ENCODE measurements at regions not wholly inside any gene's neighbourhood (a gene's known extent, or its start where the extent isn't known, plus 50 kb on each side); places are given as distances from the start of the nearest gene placed in this dataset.

DNA sequence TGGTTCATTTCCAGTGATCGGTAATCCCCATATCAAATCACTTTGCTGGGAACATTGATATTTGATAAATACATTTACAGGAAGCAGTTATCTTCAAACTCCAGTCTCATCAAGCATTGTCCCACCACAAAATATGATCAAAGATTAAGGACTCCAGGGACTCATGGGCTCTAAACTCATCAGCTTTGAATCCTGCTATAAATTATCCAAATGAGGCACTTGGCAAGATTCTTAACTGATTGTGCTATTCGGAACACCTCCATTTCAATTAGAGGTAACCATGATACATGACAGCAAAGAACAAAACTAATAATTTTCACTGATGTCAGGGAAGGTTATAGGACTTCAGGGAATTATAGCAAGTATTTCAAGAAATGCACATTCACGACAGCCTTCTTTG, 1088.1 kb upstream of the PIK3C3 start:
- TF ChIP-seq, protein P1, sequence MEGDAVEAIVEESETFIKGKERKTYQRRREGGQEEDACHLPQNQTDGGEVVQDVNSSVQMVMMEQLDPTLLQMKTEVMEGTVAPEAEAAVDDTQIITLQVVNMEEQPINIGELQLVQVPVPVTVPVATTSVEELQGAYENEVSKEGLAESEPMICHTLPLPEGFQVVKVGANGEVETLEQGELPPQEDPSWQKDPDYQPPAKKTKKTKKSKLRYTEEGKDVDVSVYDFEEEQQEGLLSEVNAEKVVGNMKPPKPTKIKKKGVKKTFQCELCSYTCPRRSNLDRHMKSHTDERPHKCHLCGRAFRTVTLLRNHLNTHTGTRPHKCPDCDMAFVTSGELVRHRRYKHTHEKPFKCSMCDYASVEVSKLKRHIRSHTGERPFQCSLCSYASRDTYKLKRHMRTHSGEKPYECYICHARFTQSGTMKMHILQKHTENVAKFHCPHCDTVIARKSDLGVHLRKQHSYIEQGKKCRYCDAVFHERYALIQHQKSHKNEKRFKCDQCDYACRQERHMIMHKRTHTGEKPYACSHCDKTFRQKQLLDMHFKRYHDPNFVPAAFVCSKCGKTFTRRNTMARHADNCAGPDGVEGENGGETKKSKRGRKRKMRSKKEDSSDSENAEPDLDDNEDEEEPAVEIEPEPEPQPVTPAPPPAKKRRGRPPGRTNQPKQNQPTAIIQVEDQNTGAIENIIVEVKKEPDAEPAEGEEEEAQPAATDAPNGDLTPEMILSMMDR (IDR thresholded peaks at IDR 0.05; ENCODE audit: insufficient read depth, low read length, poor library complexity, severe bottlenecking) = no peak
- TF ChIP-seq EZH2phosphoT487 (conservative IDR thresholded peaks at IDR 0.05; ENCODE audit: low read length) = no peak
- H3K4me3 ChIP-seq (ENCODE audit: insufficient read depth, low read length, poor library complexity, severe bottlenecking) = no peak overlapping the region
- H3K79me2 ChIP-seq (ENCODE audit: insufficient read depth, low read length) = no peaks in the 10 kb centered on the region
- no peaks in the 10 kb centered on the region for H4K20me1 ChIP-seq (ENCODE audit: low read depth, low read length)
- H2AFZ ChIP-seq (ENCODE audit: low read depth, low read length, severe bottlenecking) = no peak overlapping the region
- H3K27ac ChIP-seq (ENCODE audit: low read depth, low read length) = no peak overlapping the region
- H3K36me3 ChIP-seq (ENCODE audit: low read length) = no peaks in the 10 kb centered on the region
- H3K27me3 ChIP-seq (ENCODE audit: low read length) = no peaks in the 10 kb centered on the region
- 0 out of 2 replicates have a peak, but pooled peaks cover 6% of the 10 kb centered on the region for H3K9me3 ChIP-seq (ENCODE audit: insufficient read depth, low read length)
- H3K9me2 ChIP-seq (replicated peaks; ENCODE audit: insufficient read depth, low read length) = 0 out of 2 replicates have a peak, but pooled peaks cover 4% of the 10 kb centered on the region
- no peaks in the 10 kb centered on the region for H3F3A ChIP-seq (ENCODE audit: insufficient read depth)
- no peak overlapping the region for H3K9ac ChIP-seq (ENCODE audit: low read length)
- no peak overlapping the region for H3K4me2 ChIP-seq (ENCODE audit: low read depth, low read length, poor library complexity, severe bottlenecking)

DNA sequence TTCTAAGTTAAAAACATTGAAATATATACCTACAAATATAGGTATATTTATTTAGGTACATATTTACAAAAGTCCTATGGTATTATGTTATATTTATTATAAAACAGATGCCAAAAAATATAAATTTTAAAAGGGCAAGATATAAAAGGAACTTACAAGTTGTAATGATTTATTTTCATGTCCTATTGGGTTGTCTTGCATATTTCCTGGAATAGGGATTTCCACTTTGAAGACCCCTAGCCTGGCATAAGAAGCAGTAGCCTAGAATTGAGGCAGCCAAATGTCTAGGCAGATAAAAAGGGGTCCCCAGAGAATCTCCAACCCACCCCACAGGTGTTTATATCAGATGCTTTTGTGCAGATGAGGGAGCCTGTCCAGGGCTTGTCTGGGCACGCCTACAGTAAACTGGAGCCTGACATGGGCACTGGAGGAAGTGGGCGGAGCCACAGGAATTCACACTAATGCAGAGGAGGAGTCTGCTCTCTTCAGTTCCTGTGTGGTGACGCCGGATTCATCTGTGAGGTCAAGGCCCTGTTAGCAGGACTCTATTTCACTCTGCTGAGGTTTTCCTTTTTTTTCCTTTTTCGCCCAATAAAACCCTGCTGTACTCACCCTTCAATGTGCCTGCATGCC, 1088.9 kb upstream of the PIK3C3 start:
- H3F3A ChIP-seq (ENCODE audit: insufficient read depth) = no peaks in the 10 kb centered on the region
- no peaks in the 10 kb centered on the region for H3K36me3 ChIP-seq (ENCODE audit: low read length)
- H3K4me2 ChIP-seq (ENCODE audit: low read depth, low read length, poor library complexity, severe bottlenecking) = no peak overlapping the region
- no peaks in the 10 kb centered on the region for H3K79me2 ChIP-seq (ENCODE audit: insufficient read depth, low read length)
- no peak overlapping the region for H2AFZ ChIP-seq (ENCODE audit: low read depth, low read length, severe bottlenecking)
- H3K9ac ChIP-seq (ENCODE audit: low read length) = no peak overlapping the region
- H3K9me3 ChIP-seq (ENCODE audit: insufficient read depth, low read length) = 0 out of 2 replicates have a peak, but pooled peaks cover 6% of the 10 kb centered on the region
- no peaks in the 10 kb centered on the region for H4K20me1 ChIP-seq (ENCODE audit: low read depth, low read length)
- no peaks in the 10 kb centered on the region for H3K27me3 ChIP-seq (ENCODE audit: low read length)
- no peak for TF ChIP-seq EZH2phosphoT487 (conservative IDR thresholded peaks at IDR 0.05; ENCODE audit: low read length)
- TF ChIP-seq, protein P1 (IDR thresholded peaks at IDR 0.05; ENCODE audit: insufficient read depth, low read length, poor library complexity, severe bottlenecking) = no peak
- no peak overlapping the region for H3K27ac ChIP-seq (ENCODE audit: low read depth, low read length)
- 0 out of 2 replicates have a peak, but pooled peaks cover 4% of the 10 kb centered on the region for H3K9me2 ChIP-seq (replicated peaks; ENCODE audit: insufficient read depth, low read length)
- no peak overlapping the region for H3K4me3 ChIP-seq (ENCODE audit: insufficient read depth, low read length, poor library complexity, severe bottlenecking)

DNA sequence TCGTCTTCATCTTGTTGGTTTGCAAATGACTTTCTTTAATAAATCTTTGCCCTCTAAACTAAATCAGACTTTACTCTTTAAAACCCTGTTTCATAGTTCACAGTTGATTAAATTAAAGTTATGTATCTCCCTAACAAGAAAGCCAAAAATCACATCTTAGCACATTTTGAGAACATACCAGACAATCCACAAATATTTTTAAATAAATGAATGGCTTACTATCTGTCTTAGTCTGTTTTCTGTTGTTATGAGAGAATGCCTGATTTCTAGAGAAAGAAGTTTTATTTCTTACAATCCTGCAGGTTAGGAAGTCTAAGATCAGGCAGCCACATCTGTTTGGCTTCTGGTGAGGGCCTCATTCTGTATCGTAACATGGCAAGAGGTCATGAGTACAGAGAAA, 1090.2 kb upstream of the PIK3C3 start:
- no peak for TF ChIP-seq EZH2phosphoT487 (conservative IDR thresholded peaks at IDR 0.05; ENCODE audit: low read length)
- TF ChIP-seq, protein P1 (IDR thresholded peaks at IDR 0.05; ENCODE audit: insufficient read depth, low read length, poor library complexity, severe bottlenecking) = no peak
- Histone ChIP-seq H3K27ac (ENCODE audit: low read depth, low read length) (no peak overlapping the region), H3K9me3 (ENCODE audit: insufficient read depth, low read length) (0 out of 2 replicates have a peak, but pooled peaks cover 3% of the 10 kb centered on the region), H3K79me2 (ENCODE audit: insufficient read depth, low read length) (no peaks in the 10 kb centered on the region), H4K20me1 (ENCODE audit: low read depth, low read length) (no peaks in the 10 kb centered on the region), H3K27me3 (ENCODE audit: low read length) (no peaks in the 10 kb centered on the region), H3K9ac (ENCODE audit: low read length) (no peak overlapping the region), H3K4me2 (ENCODE audit: low read depth, low read length, poor library complexity, severe bottlenecking) (no peak overlapping the region), H3K9me2 (replicated peaks; ENCODE audit: insufficient read depth, low read length) (0 out of 2 replicates have a peak, but pooled peaks cover 4% of the 10 kb centered on the region), H2AFZ (ENCODE audit: low read depth, low read length, severe bottlenecking) (no peak overlapping the region), H3K36me3 (ENCODE audit: low read length) (no peaks in the 10 kb centered on the region), H3K4me3 (ENCODE audit: insufficient read depth, low read length, poor library complexity, severe bottlenecking) (no peak overlapping the region), H3F3A (ENCODE audit: insufficient read depth) (no peaks in the 10 kb centered on the region)

Measured in SU-DHL-6 (cell line).